HEK293 (cell line): ENCODE measurements at regions not wholly inside any gene's neighbourhood (a gene's known extent, or its start where the extent isn't known, plus 50 kb on each side); places are given as distances from the start of the nearest gene placed in this dataset.

ENCODE experiments used
- CTCF ChIP-seq: fragments of 450-650 bp; formaldehyde crosslinking; IDR thresholded peaks from 2 replicates; pipeline ENCODE4 v1.5.1; 2016; ENCODE audit warnings: missing biosample characterization, missing genetic modification characterization
- PATZ1 ChIP-seq: fragments of 450-650 bp; formaldehyde crosslinking; IDR thresholded peaks from 2 replicates; pipeline ENCODE4 v1.5.1; 2016; ENCODE audit warnings: missing biosample characterization, missing genetic modification characterization
- ZBTB11 ChIP-seq: fragments of 450-650 bp; formaldehyde crosslinking; conservative IDR thresholded peaks from 2 replicates; pipeline ENCODE4 v1.5.1; 2016; ENCODE audit warnings: low read depth, missing biosample characterization, missing genetic modification characterization
- ZBTB21 ChIP-seq: fragments of 450-650 bp; formaldehyde crosslinking; IDR thresholded peaks from 2 replicates; pipeline ENCODE4 v1.5.1; 2017; ENCODE audit warnings: missing biosample characterization, missing genetic modification characterization
- ZBTB7A ChIP-seq: fragments of 450-650 bp; formaldehyde crosslinking; IDR thresholded peaks from 2 replicates; pipeline ENCODE4 v1.5.1; 2016; ENCODE audit warnings: low read depth, missing biosample characterization, missing genetic modification characterization
- ZNF174 ChIP-seq: fragments of 450-650 bp; formaldehyde crosslinking; IDR thresholded peaks from 2 replicates; pipeline ENCODE4 v1.5.0; 2017; ENCODE audit warnings: missing biosample characterization, mild to moderate bottlenecking, missing genetic modification characterization
- ZNF707 ChIP-seq: fragments of 450-650 bp; formaldehyde crosslinking; IDR thresholded peaks from 2 replicates; pipeline ENCODE4 v1.5.1; 2016; ENCODE audit warnings: missing biosample characterization, missing genetic modification characterization
- ZNF747 ChIP-seq: fragments of 450-650 bp; formaldehyde crosslinking; IDR thresholded peaks from 2 replicates; pipeline ENCODE4 v1.5.1; 2016; ENCODE audit warnings: missing biosample characterization, missing genetic modification characterization
- ZNF837 ChIP-seq: fragments of 450-650 bp; formaldehyde crosslinking; IDR thresholded peaks from 2 replicates; pipeline ENCODE4 v1.5.1; 2016; ENCODE audit warnings: missing biosample characterization, missing genetic modification characterization
- ZSCAN30 ChIP-seq: fragments of 450-650 bp; IDR thresholded peaks from 2 replicates; pipeline ENCODE4 v1.5.1; 2018; ENCODE audit warnings: missing biosample characterization, mild to moderate bottlenecking, missing genetic modification characterization, moderate library complexity

GRCh38 chr1:30611741-30612309 lies 111.6 kb downstream of the MATN1 start:
- TF ChIP-seq ZBTB21 (tag by site-specific recombination) = no peak
- no peak for TF ChIP-seq ZNF707 (tag by site-specific recombination)
- no peak for TF ChIP-seq CTCF (tag by site-specific recombination)
- TF ChIP-seq ZNF747 (tag by site-specific recombination) = no peak
- no peak for TF ChIP-seq PATZ1
- no peak for TF ChIP-seq ZSCAN30 (tag by site-specific recombination)
- no peak for TF ChIP-seq ZNF837 (tag by site-specific recombination)
- no peak for TF ChIP-seq ZNF174
- no peak for TF ChIP-seq ZBTB11 (tag by site-specific recombination)
- no peak for TF ChIP-seq ZBTB7A (tag by site-specific recombination)
